BJ (cell line): ENCODE measurements at regions not wholly inside any gene's neighbourhood (a gene's known extent, or its start where the extent isn't known, plus 50 kb on each side); places are given as distances from the start of the nearest gene placed in this dataset.

ENCODE experiments used
- CTCF ChIA-PET: fragments of 350-600 bp; formaldehyde crosslinking; extraction: SDS; loops from one replicate; lab custom pipeline; 2021; ENCODE audit warnings: antibody characterized with exemption, inconsistent platforms; lab: Yijun Ruan, JAX
- POLR2A ChIA-PET: fragments of 300-600 bp; sonication (Branson Sonifier 250); formaldehyde crosslinking; extraction: SDS; loops from one replicate; lab custom pipeline; 2021; ENCODE audit warnings: antibody characterized with exemption; lab: Charles Lee
- DNase-seq: peaks from one replicate; pipeline ENCODE4 v3.0.0-alpha.2; 2011; ENCODE audit warnings: low read depth
- H3K27me3 ChIP-seq: 2 replicates; pipeline ENCODE4 v1.6.0; 2011; ENCODE audit warnings: low read length; ENCODE audit not compliant: control insufficient read depth, insufficient read depth
- H3K36me3 ChIP-seq: 2 replicates; pipeline ENCODE4 v1.5.1; 2011; ENCODE audit warnings: low read length; ENCODE audit not compliant: control insufficient read depth, insufficient read depth
- H3K4me3 ChIP-seq: 2 replicates; pipeline ENCODE4 v1.5.1; 2011; ENCODE audit warnings: low read depth, mild to moderate bottlenecking, control low read depth, low read length
- TF ChIP-seq, protein P1 (sequence below): IDR thresholded peaks from 2 replicates; pipeline ENCODE4 v1.5.1; 2011; ENCODE audit warnings: low read depth, mild to moderate bottlenecking, control low read depth, inconsistent platforms, low read length, moderate library complexity; ENCODE audit not compliant: insufficient read depth

DNA sequence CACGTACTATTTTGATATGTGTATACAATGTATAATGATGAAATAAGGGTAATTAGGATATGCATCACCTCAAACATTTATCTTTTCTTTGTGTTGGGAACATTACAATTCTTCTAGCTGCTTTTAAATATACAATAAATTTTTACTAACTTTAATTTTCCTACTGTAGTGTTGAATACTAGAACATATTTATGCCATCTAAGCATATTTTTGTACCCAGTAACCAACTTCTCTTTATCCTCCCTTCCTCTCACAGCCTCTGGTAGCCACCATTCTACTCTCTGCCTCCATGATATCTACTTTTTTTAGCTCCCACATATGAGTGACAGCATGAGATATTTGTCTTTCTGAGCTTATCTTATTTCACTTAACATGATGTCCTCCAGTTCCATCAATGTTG is 468.0 kb downstream of the COL11A1 start:
- DNase-seq = no peak
- POLR2A ChIA-PET = no interaction called here
- TF ChIP-seq, protein P1, sequence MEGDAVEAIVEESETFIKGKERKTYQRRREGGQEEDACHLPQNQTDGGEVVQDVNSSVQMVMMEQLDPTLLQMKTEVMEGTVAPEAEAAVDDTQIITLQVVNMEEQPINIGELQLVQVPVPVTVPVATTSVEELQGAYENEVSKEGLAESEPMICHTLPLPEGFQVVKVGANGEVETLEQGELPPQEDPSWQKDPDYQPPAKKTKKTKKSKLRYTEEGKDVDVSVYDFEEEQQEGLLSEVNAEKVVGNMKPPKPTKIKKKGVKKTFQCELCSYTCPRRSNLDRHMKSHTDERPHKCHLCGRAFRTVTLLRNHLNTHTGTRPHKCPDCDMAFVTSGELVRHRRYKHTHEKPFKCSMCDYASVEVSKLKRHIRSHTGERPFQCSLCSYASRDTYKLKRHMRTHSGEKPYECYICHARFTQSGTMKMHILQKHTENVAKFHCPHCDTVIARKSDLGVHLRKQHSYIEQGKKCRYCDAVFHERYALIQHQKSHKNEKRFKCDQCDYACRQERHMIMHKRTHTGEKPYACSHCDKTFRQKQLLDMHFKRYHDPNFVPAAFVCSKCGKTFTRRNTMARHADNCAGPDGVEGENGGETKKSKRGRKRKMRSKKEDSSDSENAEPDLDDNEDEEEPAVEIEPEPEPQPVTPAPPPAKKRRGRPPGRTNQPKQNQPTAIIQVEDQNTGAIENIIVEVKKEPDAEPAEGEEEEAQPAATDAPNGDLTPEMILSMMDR = no peak
- Histone ChIP-seq H3K27me3 (no peaks in the 10 kb centered on the region), H3K36me3 (no peaks in the 10 kb centered on the region), H3K4me3 (no peak overlapping the region)
- CTCF ChIA-PET = interaction anchor here (0.5 kb wide), 1 partner anchor 1940 kb away, joined by 3 read pairs; no protein-coding TSS in a partner anchor

DNA sequence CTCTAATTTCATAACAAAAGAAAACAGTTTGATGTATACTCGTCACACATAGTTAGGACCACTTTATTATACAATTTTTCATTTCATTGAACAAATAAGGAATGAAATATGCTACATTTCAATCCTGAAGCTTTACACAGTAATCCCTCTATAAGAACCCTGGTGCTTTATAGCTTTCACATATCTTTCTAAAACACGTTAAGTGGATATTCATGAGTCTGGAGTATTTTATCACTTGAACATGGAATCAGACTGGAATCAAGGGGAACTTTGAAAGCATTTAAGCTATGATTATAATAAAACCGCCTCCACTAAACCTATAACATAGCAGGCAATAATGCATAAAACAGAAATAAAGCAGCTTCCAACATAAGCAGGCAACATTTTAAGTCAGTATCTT is 476.6 kb downstream of the COL11A1 start:
- TF ChIP-seq, protein P1 = no peak
- Histone ChIP-seq H3K4me3 (no peak overlapping the region), H3K27me3 (no peaks in the 10 kb centered on the region), H3K36me3 (no peaks in the 10 kb centered on the region)
- DNase-seq = no peak
- POLR2A ChIA-PET = no interaction called here
- CTCF ChIA-PET = no interaction called here

DNA sequence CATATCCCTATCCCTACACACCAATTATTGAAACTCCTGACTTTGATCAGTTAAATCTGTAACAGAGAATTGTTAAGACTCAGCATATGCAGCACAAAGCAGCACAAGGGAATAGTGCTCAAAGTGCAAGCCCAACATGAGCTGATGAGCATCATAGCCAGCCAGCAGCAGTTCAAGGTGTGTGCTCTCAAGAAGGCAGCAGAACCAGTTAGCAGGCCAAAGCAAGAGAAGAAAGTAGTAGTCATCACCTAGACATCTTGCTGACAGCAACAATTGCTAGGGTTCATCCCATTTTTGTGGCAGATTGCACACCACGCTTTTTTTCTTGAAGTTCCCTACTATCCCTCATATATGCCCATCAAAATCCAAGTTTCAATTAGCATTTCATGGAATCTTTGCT is 478.3 kb downstream of the COL11A1 start:
- DNase-seq = no peak

DNA sequence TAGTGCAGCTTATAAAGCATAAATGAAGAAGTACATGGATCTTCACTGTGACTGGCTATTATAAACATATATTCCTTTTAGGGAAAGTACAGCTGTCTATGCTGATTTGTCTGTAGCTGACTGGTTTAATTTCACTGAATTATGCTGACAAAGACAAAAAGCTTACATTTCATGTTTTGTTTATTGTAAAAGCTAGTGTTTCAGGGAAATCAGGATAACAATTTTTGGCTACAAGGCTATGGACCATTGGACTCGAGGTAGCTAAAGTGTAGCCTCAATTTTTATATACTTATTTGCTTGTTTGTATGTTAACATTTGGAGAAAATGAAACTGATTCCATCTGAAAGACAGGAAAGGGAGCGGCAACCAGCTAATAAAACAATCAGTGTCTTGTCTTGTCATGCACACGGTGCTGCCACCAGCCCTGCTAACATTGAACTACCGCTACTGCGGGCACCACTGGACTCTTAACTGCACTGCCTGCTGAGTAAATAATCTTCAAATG is 480.2 kb downstream of the COL11A1 start:
- ChIA-PET POLR2A (no interaction called here), CTCF (no interaction called here)
- Histone ChIP-seq H3K36me3 (no peaks in the 10 kb centered on the region), H3K4me3 (no peak overlapping the region), H3K27me3 (no peaks in the 10 kb centered on the region)
- DNase-seq = no peak
- TF ChIP-seq, protein P1 = no peak

More for the DNA sequence above, 478.3 kb downstream of the COL11A1 start:
- CTCF ChIA-PET = no interaction called here
- TF ChIP-seq, protein P1 = no peak
- H3K27me3 ChIP-seq = no peaks in the 10 kb centered on the region
- H3K4me3 ChIP-seq = no peak overlapping the region
- POLR2A ChIA-PET = no interaction called here
- no peaks in the 10 kb centered on the region for H3K36me3 ChIP-seq

DNA sequence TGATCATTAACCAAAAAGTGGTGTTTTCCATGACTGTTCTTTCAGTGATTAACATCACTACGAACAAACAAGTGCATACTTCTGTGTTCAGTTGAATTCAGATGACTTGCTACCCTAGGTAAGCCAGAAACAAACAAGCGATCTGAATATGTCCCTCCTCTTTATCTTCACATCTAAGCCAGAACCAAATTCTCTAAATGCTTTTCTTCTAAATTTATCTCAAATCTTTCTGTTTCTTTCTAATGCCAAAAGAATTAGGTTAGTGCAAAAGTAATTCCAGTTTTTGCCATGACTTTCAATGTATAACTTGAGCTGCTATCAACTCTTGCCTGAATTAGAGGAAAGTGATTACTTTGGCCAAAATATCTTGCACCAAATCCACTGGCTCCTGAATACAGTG is 481.2 kb downstream of the COL11A1 start:
- CTCF ChIA-PET = no interaction called here
- POLR2A ChIA-PET = no interaction called here
- TF ChIP-seq, protein P1 = no peak
- no peaks in the 10 kb centered on the region for H3K27me3 ChIP-seq
- no peak for DNase-seq
- no peak overlapping the region for H3K4me3 ChIP-seq
- no peaks in the 10 kb centered on the region for H3K36me3 ChIP-seq
